HG03460 (cell line): ENCODE measurements at regions not wholly inside any gene's neighbourhood (a gene's known extent, or its start where the extent isn't known, plus 50 kb on each side); places are given as distances from the start of the nearest gene placed in this dataset.
"Not testable (repeated sequence)": the region's sequence is repeated elsewhere in the genome, so short reads cannot be mapped to it uniquely, and the experiment has no call there.

Experiments used
- ATAC-seq: cut with Tn5 transposase; IDR thresholded peaks from one replicate; pipeline ENCODE4 v1.9.1; 2021; ENCODE audit not compliant: unreplicated experiment

DNA sequence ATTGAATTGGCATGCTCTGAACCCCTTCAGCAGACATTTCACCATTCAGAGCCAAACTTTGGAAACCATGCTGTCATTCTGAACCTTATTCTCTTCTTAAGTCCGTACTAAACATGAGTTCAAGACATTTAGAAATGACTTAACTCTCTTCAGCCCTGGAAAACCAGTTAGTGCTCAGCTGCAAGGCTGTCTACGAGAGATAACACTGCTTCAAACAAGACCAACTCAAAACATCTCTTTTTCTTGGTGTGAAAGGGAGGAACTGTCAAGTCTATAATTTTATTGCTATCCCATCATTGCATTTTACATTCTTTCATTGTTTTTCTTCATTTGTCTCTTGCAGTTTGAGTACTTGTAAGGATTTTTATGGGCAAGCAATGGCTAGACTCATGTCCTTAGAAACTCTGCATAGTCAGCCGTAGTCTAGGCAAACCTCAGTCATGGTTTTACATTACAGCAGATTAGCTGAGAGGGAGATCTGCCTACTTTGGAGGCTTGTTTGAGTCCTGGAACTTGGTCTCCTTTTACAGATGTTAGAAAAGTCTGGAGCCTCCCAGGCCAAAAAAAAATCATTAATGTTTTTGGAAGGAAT lies 120.6 kb upstream of the JADE1 start:
- no peak for ATAC-seq

DNA sequence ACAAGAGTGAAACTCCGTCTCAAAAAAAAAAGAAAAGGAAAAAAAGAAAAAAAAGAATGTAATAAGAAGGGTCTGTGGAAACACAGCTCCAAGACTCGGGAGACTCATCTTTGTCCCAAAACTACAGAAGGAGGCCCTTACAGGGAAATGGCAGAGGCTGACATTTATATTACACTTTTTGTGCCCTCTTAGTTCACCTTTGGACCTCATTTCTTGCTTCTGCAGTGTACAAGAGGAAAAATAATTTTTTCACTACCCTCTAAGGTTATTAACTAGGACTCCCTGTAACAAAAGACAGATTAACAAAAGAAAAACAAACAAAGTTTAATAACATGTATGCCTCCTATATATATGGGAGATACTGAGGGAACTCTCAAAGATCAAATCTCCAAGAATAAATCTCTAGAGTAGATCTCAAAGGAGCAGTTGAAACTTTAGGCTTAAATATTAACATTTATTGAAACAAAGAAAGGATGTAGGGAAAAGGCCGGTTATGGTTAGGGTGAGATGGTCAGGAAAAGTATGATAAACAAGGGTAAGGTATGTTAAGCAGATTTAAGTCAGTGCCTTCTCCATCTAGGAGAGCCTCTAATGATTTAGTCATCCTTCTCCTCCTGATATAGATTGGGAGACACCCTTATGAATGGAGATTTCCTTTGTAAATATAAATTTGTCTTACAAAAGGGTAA lies 121.3 kb upstream of the JADE1 start:
- no peak for ATAC-seq

- no peak for ATAC-seq
Observed at GRCh38 chr4:128686810-128687209, 122.7 kb upstream of the JADE1 start.

DNA sequence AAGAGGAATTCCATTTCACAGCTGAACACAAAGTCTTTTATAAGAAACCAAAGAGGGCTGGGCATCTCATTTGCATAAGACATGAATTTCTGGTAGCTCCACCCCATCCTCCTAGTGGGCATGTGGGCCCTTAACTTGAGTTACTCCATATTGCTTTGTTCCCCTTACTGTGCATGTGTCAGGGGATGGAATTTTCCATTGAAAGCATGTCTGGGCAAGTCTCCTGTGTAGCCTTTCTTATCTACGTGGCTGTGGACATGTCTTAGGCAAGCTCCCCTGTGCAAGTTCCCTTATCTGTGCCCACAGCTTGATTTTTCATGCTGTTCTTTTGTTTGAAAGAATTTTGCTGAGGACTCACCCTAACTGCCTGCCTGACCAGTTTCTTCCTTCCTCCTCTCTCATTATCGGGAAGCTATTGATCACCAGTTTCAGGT lies 123.5 kb upstream of the JADE1 start:
- ATAC-seq: no peak

GRCh38 chr4:128684016-128684415 lies 125.5 kb upstream of the JADE1 start:
- ATAC-seq: no peak

- ATAC-seq: no peak
Observed at GRCh38 chr4:128682942-128683666, 126.4 kb upstream of the JADE1 start.

GRCh38 chr4:128676095-128676494 lies 133.4 kb upstream of the JADE1 start:
- ATAC-seq: no peak

- peak; percentile 94 for ATAC-seq
Observed at GRCh38 chr4:128675083-128675482, 134.4 kb upstream of the JADE1 start.

DNA sequence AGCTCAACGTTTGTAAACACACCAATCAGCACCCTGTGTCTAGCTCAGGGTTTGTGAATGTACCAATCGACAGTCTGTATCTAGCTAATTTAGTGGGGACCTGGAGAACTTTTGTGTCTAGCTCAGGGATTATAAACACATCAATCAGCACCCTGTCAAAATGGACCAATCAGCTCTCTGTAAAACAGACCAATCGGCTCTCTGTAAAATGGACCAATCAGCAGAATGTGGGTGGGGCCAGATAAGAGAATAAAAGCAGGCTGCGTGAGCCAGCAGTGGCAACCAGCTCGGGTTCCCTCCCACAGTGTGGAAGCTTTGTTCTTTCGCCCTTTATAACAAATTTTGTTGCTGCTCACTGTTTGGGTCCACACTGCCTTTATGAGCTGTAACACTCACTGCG lies 136.3 kb upstream of the JADE1 start:
- not testable (repeated sequence) for ATAC-seq

DNA sequence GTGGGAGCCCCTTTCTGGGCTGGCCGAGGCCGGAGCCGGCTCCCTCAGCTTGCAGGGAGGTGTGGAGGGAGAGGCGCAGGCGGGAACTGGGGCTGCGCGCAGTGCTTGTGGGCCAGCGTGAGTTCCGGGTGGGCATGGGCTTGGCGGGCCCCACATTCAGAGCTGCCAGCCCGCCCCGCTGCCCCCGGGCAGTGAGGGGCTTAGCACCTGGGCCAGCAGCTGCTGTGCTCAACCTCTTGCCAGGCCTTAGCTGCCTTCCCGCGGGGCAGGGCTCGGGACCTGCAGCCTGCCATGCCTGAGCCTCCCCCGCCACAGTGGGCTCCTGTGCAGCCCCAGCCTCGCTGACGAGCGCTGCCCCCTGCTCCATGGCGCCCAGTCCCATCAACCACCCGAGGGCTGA lies 136.9 kb upstream of the JADE1 start:
- ATAC-seq: not testable (repeated sequence)

- ATAC-seq: no peak
Observed at GRCh38 chr4:128670513-128670912, 139.0 kb upstream of the JADE1 start.

DNA sequence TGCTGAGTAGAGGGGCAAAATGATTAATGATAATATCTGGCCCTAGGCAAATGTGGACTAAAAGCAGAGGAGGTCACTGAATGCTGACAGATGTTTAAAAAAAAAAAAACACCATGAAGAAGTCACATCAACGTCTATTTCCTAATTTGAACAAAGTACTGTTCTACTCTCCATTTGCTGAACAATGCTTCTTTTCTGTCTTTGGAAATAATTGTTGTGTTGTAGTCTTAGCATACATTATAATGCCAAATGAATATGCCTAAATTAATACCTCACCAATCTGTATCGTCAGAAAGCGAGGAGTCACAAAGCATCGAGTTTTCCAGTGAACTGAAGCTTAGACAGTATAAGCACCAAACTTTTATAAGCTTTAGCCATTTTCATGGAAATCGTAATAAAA lies 140.9 kb upstream of the JADE1 start:
- no peak for ATAC-seq

DNA sequence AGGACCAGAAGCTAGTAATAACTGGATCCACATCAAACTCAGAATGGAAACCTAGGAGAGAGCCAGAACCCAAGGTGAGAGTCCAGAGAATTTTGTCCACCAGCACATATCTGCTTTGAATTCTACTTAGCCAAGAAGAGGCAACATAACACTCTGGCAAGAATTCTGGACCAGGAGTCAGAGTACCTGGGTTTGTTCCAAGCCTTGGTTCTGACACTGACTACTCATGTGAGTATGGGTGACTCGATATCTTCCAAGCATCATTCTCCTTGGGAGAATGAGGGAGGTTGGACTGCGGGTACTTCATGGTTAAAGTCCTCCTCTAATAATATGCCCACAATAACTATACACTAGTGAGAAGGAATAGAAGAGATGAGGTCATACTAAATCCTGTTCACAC lies 144.0 kb upstream of the JADE1 start:
- no peak for ATAC-seq

- no peak for ATAC-seq
Observed at GRCh38 chr4:128663325-128663724, 146.2 kb upstream of the JADE1 start.

DNA sequence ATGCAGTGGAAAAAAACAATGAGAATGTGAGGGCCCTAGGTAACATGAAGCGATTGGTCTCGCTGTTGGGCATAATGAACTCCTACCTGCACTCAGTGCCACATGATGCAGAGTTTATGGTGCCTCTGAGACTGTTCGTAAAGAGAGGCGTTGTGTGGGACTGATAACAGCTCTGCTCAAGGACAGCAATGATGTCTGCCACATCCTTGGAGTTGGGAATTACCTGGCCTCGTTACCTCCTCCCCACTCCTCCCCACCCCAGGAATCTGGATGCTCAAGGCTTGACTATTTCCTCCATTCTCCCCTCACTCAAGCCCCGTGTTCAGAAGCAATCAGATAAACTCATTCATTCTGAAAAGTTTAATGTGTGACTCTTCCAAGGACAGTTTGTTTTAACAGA lies 148.0 kb upstream of the JADE1 start:
- ATAC-seq: no peak

DNA sequence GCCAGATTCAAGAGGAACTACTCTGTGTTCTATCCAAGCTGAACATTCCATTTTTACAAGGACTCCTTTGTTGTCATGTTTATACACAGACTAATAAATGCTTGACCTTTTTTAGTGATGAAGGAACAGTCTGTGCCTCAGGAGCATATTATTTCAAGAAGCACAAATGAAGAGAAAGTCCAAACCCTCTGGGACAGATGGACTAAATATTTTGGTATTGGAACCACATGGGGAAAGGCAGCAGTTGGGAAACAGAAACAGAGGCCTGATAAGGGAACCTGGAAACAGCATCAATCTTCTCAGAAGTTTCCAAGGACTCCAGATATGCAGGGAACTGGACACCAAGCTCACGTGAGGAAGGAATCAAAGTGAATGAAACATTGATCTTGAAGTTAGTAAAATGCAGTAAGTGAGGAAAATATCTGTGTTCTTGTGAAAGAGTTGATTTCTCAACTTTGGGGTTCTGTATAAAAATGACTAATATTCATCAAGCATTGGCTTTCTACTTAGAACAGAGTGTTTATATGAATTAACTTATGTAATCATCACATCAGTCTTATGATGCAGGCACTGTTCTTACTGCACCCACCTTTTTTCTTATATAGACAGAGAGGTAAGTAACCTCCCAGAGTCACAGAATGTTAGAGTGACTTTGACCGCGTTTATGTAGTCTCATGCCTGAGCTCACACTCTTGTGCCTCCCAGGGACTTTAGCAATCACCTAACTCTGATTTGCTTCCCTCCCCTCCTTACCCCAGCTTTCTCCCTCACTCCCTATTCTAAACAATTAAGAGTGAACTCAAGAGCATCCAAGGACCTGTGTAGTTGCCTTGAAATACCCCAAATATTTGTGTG lies 148.9 kb upstream of the JADE1 start:
- no peak for ATAC-seq

GRCh38 chr4:128658214-128658631 lies 151.3 kb upstream of the JADE1 start:
- no peak for ATAC-seq

DNA sequence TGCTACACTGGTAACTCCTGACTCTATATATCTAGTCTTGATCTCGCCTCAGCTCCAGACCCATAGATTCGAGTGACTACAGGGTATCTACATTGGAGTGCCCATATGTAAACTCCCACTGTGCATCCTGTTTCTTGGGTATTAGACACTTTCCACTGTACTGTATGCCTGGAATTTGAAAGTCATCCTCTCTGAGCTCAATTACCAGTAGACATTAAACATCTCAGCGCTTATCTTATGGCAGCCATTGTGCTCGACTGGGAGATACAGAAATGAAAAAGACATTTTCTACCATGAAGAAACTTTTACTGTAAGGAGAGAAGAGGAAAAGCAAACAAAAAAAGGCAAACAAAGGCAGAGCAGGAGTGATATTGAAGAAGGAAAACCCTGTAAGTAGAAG lies 151.9 kb upstream of the JADE1 start:
- no peak for ATAC-seq

DNA sequence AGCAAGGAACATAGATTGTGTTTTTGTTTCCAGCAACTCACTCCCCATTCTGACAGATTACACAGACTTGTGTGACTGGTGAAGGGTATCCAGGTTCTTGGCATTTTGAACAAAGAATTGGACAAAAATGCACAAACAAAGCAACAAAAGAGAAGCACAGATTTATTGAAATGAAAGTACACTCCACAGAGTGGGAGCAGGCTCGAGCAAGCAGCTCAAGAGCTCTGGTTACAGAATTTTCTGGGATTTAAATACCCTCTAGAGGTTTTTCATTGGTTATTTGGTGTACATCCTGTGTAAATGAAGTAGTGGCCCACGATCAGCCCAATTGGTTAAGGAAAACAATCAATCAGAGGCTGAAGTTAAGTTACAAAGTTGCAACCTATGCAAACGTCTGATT lies 155.0 kb upstream of the JADE1 start:
- ATAC-seq: no peak

GRCh38 chr4:128653527-128654444 lies 155.7 kb upstream of the JADE1 start:
- no peak for ATAC-seq
